Osteoblast (primary cell): ENCODE measurements at regions not wholly inside any gene's neighbourhood (a gene's known extent, or its start where the extent isn't known, plus 50 kb on each side); places are given as distances from the start of the nearest gene placed in this dataset.

ENCODE experiments used
- DNase-seq: peaks from one replicate; pipeline ENCODE4 v3.0.0; 2011; ENCODE audit warnings: low spot score, mixed read lengths; ENCODE audit not compliant: insufficient read length; ENCODE audit errors: missing footprints
- H2AFZ ChIP-seq: 2 replicates; pipeline ENCODE4 v1.6.0; 2011; ENCODE audit warnings: mild to moderate bottlenecking, low read length
- H3K27ac ChIP-seq: 2 replicates; pipeline ENCODE4 v1.5.1; 2011; ENCODE audit warnings: mild to moderate bottlenecking, low read depth, low read length, moderate library complexity
- H3K27me3 ChIP-seq: 2 replicates; pipeline ENCODE4 v1.6.0; 2012; ENCODE audit warnings: mild to moderate bottlenecking, control low read depth, inconsistent platforms, low read length, moderate library complexity; ENCODE audit not compliant: insufficient read depth
- H3K36me3 ChIP-seq: 2 replicates; pipeline ENCODE4 v1.5.1; 2011; ENCODE audit warnings: mild to moderate bottlenecking, low read length, control low read depth, moderate library complexity; ENCODE audit not compliant: insufficient read depth
- H3K4me1 ChIP-seq: 2 replicates; pipeline ENCODE4 v1.5.1; 2011; ENCODE audit warnings: mild to moderate bottlenecking, low read length, control low read depth, moderate library complexity; ENCODE audit not compliant: insufficient read depth
- H3K4me2 ChIP-seq: 2 replicates; pipeline ENCODE4 v1.6.0; 2011; ENCODE audit warnings: mild to moderate bottlenecking, low read length; ENCODE audit not compliant: insufficient read depth
- H3K4me3 ChIP-seq: fragments of 200-600 bp; sonication (generic); 3 replicates; pipeline ENCODE4 v1.5.1; 2012; ENCODE audit warnings: mild to moderate bottlenecking, low read length, inconsistent platforms; ENCODE audit not compliant: insufficient read depth
- H3K79me2 ChIP-seq: 2 replicates; pipeline ENCODE4 v1.6.0; 2012; ENCODE audit warnings: mild to moderate bottlenecking, low read length, control low read depth, inconsistent platforms; ENCODE audit not compliant: insufficient read depth
- H3K9me3 ChIP-seq: 2 replicates; pipeline ENCODE4 v1.5.1; 2011; ENCODE audit warnings: low read depth, low read length, control low read depth
- H4K20me1 ChIP-seq: 2 replicates; pipeline ENCODE4 v1.6.0; 2012; ENCODE audit warnings: mild to moderate bottlenecking, low read length, control low read depth; ENCODE audit not compliant: insufficient read depth
- TF ChIP-seq, protein P1 (sequence below): IDR thresholded peaks from 2 replicates; pipeline ENCODE4 v1.5.1; 2011; ENCODE audit warnings: mild to moderate bottlenecking, low read depth, low read length, moderate library complexity; ENCODE audit errors: extremely low read depth

DNA sequence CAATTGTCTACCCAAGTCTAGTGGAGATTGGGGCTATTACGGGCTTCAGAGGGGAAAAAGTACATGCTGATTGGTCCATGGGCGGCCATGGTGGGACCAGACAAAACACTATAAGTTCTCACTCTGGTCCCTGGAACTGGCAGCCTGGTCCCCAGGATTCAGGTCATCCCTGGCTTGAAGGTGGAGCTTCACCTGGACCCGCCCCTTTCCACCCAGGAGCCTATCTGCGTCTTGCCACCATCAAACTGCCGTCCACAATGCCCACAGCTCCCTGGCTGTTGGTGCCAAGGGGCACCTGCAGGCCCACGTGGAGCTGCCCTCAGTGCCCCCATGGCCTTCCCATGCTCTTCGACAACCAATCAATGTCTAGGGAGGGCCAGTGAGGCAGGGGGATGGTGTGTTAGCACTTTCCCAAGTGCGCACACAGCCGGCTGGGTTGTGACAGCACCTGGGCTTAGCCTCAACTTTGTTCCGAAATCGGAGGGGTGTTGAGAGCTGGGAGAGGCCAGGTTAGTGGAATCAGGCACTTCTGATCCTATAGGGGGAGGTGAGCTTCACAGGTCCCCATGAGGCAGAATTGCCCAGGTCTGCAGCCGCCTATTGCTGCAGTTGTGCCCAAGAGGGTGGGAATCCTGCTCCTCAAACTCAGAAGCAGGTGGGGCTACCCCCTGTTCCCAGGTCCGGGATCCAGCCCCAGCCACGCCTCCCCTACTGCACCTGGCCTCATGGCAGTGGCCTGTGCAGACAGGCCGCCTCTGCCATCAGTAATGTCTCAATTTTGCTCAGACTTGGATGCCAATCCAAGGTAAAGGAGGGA, 1369.4 kb upstream of the PRMT6 start:
- Histone ChIP-seq H3K4me2 (no peak overlapping the region), H2AFZ (no peak overlapping the region), H3K4me3 (no peak overlapping the region), H3K27ac (no peak overlapping the region), H3K9me3 (peaks cover 3% of the 10 kb centered on the region), H4K20me1 (no peaks in the 10 kb centered on the region), H3K79me2 (no peaks in the 10 kb centered on the region), H3K36me3 (no peaks in the 10 kb centered on the region), H3K27me3 (no peaks in the 10 kb centered on the region), H3K4me1 (no peaks in the 10 kb centered on the region)
- peak; percentile 1 for DNase-seq
- TF ChIP-seq, protein P1, sequence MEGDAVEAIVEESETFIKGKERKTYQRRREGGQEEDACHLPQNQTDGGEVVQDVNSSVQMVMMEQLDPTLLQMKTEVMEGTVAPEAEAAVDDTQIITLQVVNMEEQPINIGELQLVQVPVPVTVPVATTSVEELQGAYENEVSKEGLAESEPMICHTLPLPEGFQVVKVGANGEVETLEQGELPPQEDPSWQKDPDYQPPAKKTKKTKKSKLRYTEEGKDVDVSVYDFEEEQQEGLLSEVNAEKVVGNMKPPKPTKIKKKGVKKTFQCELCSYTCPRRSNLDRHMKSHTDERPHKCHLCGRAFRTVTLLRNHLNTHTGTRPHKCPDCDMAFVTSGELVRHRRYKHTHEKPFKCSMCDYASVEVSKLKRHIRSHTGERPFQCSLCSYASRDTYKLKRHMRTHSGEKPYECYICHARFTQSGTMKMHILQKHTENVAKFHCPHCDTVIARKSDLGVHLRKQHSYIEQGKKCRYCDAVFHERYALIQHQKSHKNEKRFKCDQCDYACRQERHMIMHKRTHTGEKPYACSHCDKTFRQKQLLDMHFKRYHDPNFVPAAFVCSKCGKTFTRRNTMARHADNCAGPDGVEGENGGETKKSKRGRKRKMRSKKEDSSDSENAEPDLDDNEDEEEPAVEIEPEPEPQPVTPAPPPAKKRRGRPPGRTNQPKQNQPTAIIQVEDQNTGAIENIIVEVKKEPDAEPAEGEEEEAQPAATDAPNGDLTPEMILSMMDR, result no peak

DNA sequence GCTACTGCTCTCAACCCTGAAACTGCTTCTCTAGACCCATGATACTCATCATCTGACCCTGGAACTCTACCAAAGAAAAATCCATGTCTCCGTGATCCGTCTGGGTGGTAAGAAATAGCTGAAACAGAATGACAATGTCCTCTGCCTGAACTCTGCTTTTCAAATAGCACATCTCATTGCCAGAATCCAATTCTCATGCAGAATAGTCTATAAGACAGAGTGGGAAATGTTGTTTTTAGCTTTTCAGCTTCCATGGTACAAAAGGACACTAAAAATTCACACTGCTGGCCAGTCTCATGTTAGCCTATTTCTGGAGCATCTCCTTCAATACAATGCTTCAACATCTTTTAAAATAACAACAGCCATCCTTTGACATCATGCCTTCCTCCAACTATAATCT, 1355.8 kb upstream of the PRMT6 start:
- TF ChIP-seq, protein P1, result no peak
- DNase-seq, result no peak
- H3K4me1 ChIP-seq, result no peaks in the 10 kb centered on the region

DNA sequence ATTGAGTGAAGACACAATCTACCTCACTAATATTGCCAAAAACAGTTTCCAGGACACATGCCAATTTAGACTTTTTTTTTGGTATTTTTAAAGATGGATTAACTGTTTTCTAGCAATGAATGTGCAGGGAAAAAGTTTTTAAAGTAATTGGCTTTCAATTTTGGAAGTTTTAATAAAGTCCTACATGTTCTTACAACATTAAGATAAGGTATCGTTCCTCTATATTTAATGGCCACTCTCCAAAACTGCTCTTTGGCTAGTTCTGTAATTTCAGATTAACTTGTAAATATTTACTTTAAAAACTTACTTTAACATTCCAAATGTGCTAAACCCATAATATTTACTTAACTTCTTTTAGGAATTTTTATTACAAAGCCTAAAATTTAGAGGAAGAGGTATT, 1332.2 kb upstream of the PRMT6 start:
- H3K4me3 ChIP-seq, result no peak overlapping the region
- no peaks in the 10 kb centered on the region for H3K9me3 ChIP-seq
- no peaks in the 10 kb centered on the region for H4K20me1 ChIP-seq
- no peak overlapping the region for H2AFZ ChIP-seq
- H3K79me2 ChIP-seq, result no peaks in the 10 kb centered on the region
- DNase-seq, result no peak
- no peaks in the 10 kb centered on the region for H3K36me3 ChIP-seq
- H3K4me2 ChIP-seq, result no peak overlapping the region
- TF ChIP-seq, protein P1, result no peak
- no peaks in the 10 kb centered on the region for H3K4me1 ChIP-seq
- no peak overlapping the region for H3K27ac ChIP-seq
- H3K27me3 ChIP-seq, result no peaks in the 10 kb centered on the region

More for the DNA sequence above, 1355.8 kb upstream of the PRMT6 start:
- no peaks in the 10 kb centered on the region for H3K27me3 ChIP-seq
- H3K27ac ChIP-seq, result no peak overlapping the region
- H4K20me1 ChIP-seq, result no peaks in the 10 kb centered on the region
- H3K4me3 ChIP-seq, result no peak overlapping the region
- no peak overlapping the region for H2AFZ ChIP-seq
- no peak overlapping the region for H3K4me2 ChIP-seq
- no peaks in the 10 kb centered on the region for H3K9me3 ChIP-seq
- H3K36me3 ChIP-seq, result no peaks in the 10 kb centered on the region
- H3K79me2 ChIP-seq, result no peaks in the 10 kb centered on the region

DNA sequence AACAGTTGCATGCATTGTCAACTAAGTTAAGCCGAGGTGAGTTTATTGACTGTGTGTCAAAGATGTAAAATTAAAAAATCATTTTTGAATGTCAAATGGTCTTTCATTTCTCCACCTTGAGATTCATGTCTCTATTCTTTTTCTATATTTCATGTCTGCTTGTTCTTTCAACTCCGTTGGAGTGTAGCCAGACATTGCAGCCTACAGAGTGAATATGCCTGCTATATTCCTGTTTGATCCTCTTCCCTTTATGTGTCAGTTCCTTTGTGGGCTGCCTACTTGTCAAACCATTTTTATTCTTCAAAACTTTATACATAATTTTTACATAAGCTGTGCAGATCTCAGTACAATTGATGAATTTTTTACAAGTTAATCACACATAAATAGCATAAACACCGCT, 1325.8 kb upstream of the PRMT6 start:
- no peak overlapping the region for H3K27ac ChIP-seq

More for the DNA sequence above, 1325.8 kb upstream of the PRMT6 start:
- H3K4me1 ChIP-seq, result no peaks in the 10 kb centered on the region
- DNase-seq, result no peak
- TF ChIP-seq, protein P1, result no peak
- no peaks in the 10 kb centered on the region for H4K20me1 ChIP-seq
- H3K79me2 ChIP-seq, result no peaks in the 10 kb centered on the region
- no peaks in the 10 kb centered on the region for H3K27me3 ChIP-seq
- H3K4me3 ChIP-seq, result no peak overlapping the region
- H2AFZ ChIP-seq, result no peak overlapping the region
- no peaks in the 10 kb centered on the region for H3K9me3 ChIP-seq
- no peaks in the 10 kb centered on the region for H3K36me3 ChIP-seq
- H3K4me2 ChIP-seq, result no peak overlapping the region
